BE2C (cell line): ENCODE measurements at regions not wholly inside any gene's neighbourhood (a gene's known extent, or its start where the extent isn't known, plus 50 kb on each side); places are given as distances from the start of the nearest gene placed in this dataset.

Experiments used
- DNase-seq: peaks from one replicate; pipeline ENCODE4 v3.0.0-alpha.2; 2020
- H3K27me3 ChIP-seq: fragments of 250-450 bp; sonication (Bioruptor Pico); 2 replicates; pipeline ENCODE4 v1.5.1; 2020; ENCODE audit warnings: mild to moderate bottlenecking
- H3K36me3 ChIP-seq: fragments of 250-450 bp; sonication (Bioruptor Pico); 2 replicates; pipeline ENCODE4 v1.5.1; 2020; ENCODE audit warnings: mild to moderate bottlenecking
- H3K4me1 ChIP-seq: fragments of 250-450 bp; sonication (Bioruptor Pico); 2 replicates; pipeline ENCODE4 v1.5.1; 2020
- H3K4me3 ChIP-seq: 2 replicates; pipeline ENCODE4 v1.5.1; 2011; ENCODE audit warnings: low read depth, low read length
- H3K9me3 ChIP-seq: fragments of 250-450 bp; sonication (Bioruptor Pico); 2 replicates; pipeline ENCODE4 v1.5.1; 2020
- CTCF ChIP-seq: IDR thresholded peaks from 2 replicates; pipeline ENCODE4 v1.5.1; 2012; ENCODE audit warnings: mild to moderate bottlenecking, low read depth, low read length

- no peak for TF ChIP-seq CTCF
- no peaks in the 10 kb centered on the region for H3K27me3 ChIP-seq
- DNase-seq: no peak
- H3K4me3 ChIP-seq: no peak overlapping the region
- H3K36me3 ChIP-seq: no peaks in the 10 kb centered on the region
- H3K4me1 ChIP-seq: no peaks in the 10 kb centered on the region
- no peaks in the 10 kb centered on the region for H3K9me3 ChIP-seq
Measured at GRCh38 chr9:11931109-11931508, 762.1 kb upstream of the TYRP1 start.

GRCh38 chr9:11931751-11932150 lies 761.4 kb upstream of the TYRP1 start:
- no peaks in the 10 kb centered on the region for H3K4me1 ChIP-seq
- no peaks in the 10 kb centered on the region for H3K27me3 ChIP-seq
- no peak for TF ChIP-seq CTCF
- H3K36me3 ChIP-seq: no peaks in the 10 kb centered on the region
- no peak for DNase-seq
- H3K4me3 ChIP-seq: no peak overlapping the region
- no peaks in the 10 kb centered on the region for H3K9me3 ChIP-seq

- no peaks in the 10 kb centered on the region for H3K9me3 ChIP-seq
- no peak for DNase-seq
- H3K4me1 ChIP-seq: no peaks in the 10 kb centered on the region
- no peak for TF ChIP-seq CTCF
- H3K4me3 ChIP-seq: no peak overlapping the region
- no peaks in the 10 kb centered on the region for H3K27me3 ChIP-seq
- no peaks in the 10 kb centered on the region for H3K36me3 ChIP-seq
Measured at GRCh38 chr9:11933926-11934325, 759.3 kb upstream of the TYRP1 start.

- Histone ChIP-seq H3K4me3 (no peak overlapping the region), H3K9me3 (no peaks in the 10 kb centered on the region; the same call in 1 of the 2 replicates), H3K36me3 (no peaks in the 10 kb centered on the region), H3K4me1 (no peaks in the 10 kb centered on the region), H3K27me3 (no peaks in the 10 kb centered on the region)
- DNase-seq: no peak
- no peak for TF ChIP-seq CTCF
Measured at GRCh38 chr9:11946531-11946930, 746.7 kb upstream of the TYRP1 start.

DNA sequence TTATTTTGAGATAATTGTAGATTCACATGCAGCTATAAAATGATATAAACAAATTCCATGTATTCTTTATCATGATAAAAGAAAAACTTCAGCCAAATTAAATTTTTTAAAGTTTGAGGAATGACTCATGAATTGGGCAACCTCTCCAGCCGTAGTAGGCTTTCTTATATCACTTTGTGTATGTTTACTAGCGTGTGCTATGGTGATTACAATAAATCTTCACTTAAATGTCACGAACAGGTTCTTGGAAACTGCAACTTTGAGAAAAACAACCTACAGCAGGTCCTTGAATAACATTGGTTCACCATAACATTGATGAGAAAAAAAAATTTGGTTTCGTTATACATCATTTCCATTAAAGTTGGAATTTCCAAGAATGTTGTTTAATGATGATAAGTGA lies 730.9 kb upstream of the TYRP1 start:
- no peak for DNase-seq
- Histone ChIP-seq H3K27me3 (no peaks in the 10 kb centered on the region), H3K9me3 (no peaks in the 10 kb centered on the region), H3K4me1 (no peaks in the 10 kb centered on the region), H3K4me3 (no peak overlapping the region), H3K36me3 (no peaks in the 10 kb centered on the region)
- no peak for TF ChIP-seq CTCF

DNA sequence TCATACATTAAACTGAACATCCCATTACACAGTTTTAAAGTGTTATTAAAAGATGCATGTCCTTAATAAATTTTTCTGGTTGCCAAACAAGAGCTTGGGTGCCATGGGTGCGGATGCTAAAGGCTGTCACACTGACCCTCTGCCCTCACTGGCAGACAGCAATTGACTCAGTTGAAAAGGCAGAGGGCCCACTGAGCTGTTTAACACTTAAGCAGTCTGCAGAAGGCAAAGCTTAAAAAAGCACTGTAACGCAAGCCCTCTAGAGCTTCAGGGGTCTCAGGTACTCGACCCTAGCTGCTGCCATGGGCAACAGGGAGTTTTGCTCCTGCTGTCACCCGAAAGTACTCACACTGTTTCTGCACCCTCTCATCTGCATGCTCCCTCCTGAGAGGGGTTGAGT lies 726.4 kb upstream of the TYRP1 start:
- no peaks in the 10 kb centered on the region for H3K9me3 ChIP-seq

More for the DNA sequence above, 726.4 kb upstream of the TYRP1 start:
- no peaks in the 10 kb centered on the region for H3K36me3 ChIP-seq
- no peaks in the 10 kb centered on the region for H3K4me1 ChIP-seq
- DNase-seq: no peak
- no peak for TF ChIP-seq CTCF
- H3K27me3 ChIP-seq: no peaks in the 10 kb centered on the region
- H3K4me3 ChIP-seq: no peak overlapping the region
